Osteoblast (primary cell): ENCODE measurements at regions not wholly inside any gene's neighbourhood (a gene's known extent, or its start where the extent isn't known, plus 50 kb on each side); places are given as distances from the start of the nearest gene placed in this dataset.
A peak's percentile ranks its signal among the peaks of the same experiment; 100 is the strongest.

ENCODE experiments used
- DNase-seq: peaks from one replicate; pipeline ENCODE4 v3.0.0; 2011; ENCODE audit warnings: low spot score, mixed read lengths; ENCODE audit not compliant: insufficient read length; ENCODE audit errors: missing footprints
- H2AFZ ChIP-seq: 2 replicates; pipeline ENCODE4 v1.6.0; 2011; ENCODE audit warnings: mild to moderate bottlenecking, low read length
- H3K27ac ChIP-seq: 2 replicates; pipeline ENCODE4 v1.5.1; 2011; ENCODE audit warnings: mild to moderate bottlenecking, low read depth, low read length, moderate library complexity
- H3K27me3 ChIP-seq: 2 replicates; pipeline ENCODE4 v1.6.0; 2012; ENCODE audit warnings: mild to moderate bottlenecking, control low read depth, inconsistent platforms, low read length, moderate library complexity; ENCODE audit not compliant: insufficient read depth
- H3K36me3 ChIP-seq: 2 replicates; pipeline ENCODE4 v1.5.1; 2011; ENCODE audit warnings: mild to moderate bottlenecking, low read length, control low read depth, moderate library complexity; ENCODE audit not compliant: insufficient read depth
- H3K4me1 ChIP-seq: 2 replicates; pipeline ENCODE4 v1.5.1; 2011; ENCODE audit warnings: mild to moderate bottlenecking, low read length, control low read depth, moderate library complexity; ENCODE audit not compliant: insufficient read depth
- H3K4me2 ChIP-seq: 2 replicates; pipeline ENCODE4 v1.6.0; 2011; ENCODE audit warnings: mild to moderate bottlenecking, low read length; ENCODE audit not compliant: insufficient read depth
- H3K4me3 ChIP-seq: fragments of 200-600 bp; sonication (generic); 3 replicates; pipeline ENCODE4 v1.5.1; 2012; ENCODE audit warnings: mild to moderate bottlenecking, low read length, inconsistent platforms; ENCODE audit not compliant: insufficient read depth
- H3K79me2 ChIP-seq: 2 replicates; pipeline ENCODE4 v1.6.0; 2012; ENCODE audit warnings: mild to moderate bottlenecking, low read length, control low read depth, inconsistent platforms; ENCODE audit not compliant: insufficient read depth
- H3K9me3 ChIP-seq: 2 replicates; pipeline ENCODE4 v1.5.1; 2011; ENCODE audit warnings: low read depth, low read length, control low read depth
- H4K20me1 ChIP-seq: 2 replicates; pipeline ENCODE4 v1.6.0; 2012; ENCODE audit warnings: mild to moderate bottlenecking, low read length, control low read depth; ENCODE audit not compliant: insufficient read depth
- TF ChIP-seq, protein P1 (sequence below): IDR thresholded peaks from 2 replicates; pipeline ENCODE4 v1.5.1; 2011; ENCODE audit warnings: mild to moderate bottlenecking, low read depth, low read length, moderate library complexity; ENCODE audit errors: extremely low read depth

GRCh38 chr4:137249112-137249511 is 283.2 kb downstream of the PCDH18 start:
- Histone ChIP-seq H3K4me1 (peaks cover 9% of the 10 kb centered on the region), H4K20me1 (no peaks in the 10 kb centered on the region), H3K27me3 (no peaks in the 10 kb centered on the region), H3K4me2 (no peak overlapping the region), H3K4me3 (no peak overlapping the region), H3K9me3 (peaks cover 5% of the 10 kb centered on the region), H3K79me2 (no peaks in the 10 kb centered on the region), H3K27ac (no peak overlapping the region), H2AFZ (peak overlapping the region; percentile 39), H3K36me3 (no peaks in the 10 kb centered on the region)
- no peak for DNase-seq
- TF ChIP-seq, protein P1, sequence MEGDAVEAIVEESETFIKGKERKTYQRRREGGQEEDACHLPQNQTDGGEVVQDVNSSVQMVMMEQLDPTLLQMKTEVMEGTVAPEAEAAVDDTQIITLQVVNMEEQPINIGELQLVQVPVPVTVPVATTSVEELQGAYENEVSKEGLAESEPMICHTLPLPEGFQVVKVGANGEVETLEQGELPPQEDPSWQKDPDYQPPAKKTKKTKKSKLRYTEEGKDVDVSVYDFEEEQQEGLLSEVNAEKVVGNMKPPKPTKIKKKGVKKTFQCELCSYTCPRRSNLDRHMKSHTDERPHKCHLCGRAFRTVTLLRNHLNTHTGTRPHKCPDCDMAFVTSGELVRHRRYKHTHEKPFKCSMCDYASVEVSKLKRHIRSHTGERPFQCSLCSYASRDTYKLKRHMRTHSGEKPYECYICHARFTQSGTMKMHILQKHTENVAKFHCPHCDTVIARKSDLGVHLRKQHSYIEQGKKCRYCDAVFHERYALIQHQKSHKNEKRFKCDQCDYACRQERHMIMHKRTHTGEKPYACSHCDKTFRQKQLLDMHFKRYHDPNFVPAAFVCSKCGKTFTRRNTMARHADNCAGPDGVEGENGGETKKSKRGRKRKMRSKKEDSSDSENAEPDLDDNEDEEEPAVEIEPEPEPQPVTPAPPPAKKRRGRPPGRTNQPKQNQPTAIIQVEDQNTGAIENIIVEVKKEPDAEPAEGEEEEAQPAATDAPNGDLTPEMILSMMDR: no peak

DNA sequence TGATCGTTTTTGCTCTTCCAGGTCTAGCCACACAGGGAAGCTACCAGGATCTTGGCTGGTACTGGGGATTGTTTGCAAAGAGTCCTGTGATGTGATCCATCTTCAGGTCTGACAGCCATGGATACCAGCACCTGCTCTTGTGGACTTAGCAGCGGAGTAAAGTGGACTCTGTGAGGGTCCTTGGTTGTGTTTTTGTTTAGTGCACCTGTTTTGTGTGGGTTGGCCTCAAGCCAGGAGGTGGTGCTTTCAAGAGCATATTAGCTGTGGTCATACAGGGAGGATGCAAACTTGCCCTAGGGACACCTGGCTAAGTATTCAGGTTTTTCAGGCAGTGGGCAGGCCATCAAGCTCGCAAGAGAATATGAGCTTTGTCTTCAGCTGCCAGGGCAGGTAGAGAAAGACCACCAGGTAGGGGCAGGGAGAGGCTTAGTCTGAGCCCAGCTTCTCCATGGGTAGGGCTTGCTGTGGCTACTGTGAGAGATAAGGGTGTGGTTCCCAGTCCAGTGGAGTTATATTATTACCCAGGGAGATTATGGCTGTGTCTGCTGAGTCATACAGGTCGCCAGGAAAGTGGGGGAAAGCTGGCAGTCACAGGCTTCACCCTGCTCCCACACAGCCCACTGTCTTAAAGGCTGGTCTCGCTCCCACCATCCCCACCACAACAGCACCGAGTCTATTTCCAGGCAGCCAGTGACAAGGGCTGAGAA is 293.7 kb downstream of the PCDH18 start:
- Histone ChIP-seq H2AFZ (no peak overlapping the region), H3K4me1 (no peaks in the 10 kb centered on the region), H3K4me2 (no peak overlapping the region), H3K27ac (no peak overlapping the region), H3K4me3 (no peak overlapping the region), H3K27me3 (no peaks in the 10 kb centered on the region), H3K79me2 (no peaks in the 10 kb centered on the region), H4K20me1 (no peaks in the 10 kb centered on the region), H3K9me3 (no peaks in the 10 kb centered on the region), H3K36me3 (no peaks in the 10 kb centered on the region)
- TF ChIP-seq, protein P1: no peak
- no peak for DNase-seq

- TF ChIP-seq, protein P1: peak; percentile 38
- no peaks in the 10 kb centered on the region for H3K79me2 ChIP-seq
- no peak overlapping the region for H3K27ac ChIP-seq
- no peaks in the 10 kb centered on the region for H3K9me3 ChIP-seq
- no peaks in the 10 kb centered on the region for H3K27me3 ChIP-seq
- no peak overlapping the region for H3K4me2 ChIP-seq
- H2AFZ ChIP-seq: no peak overlapping the region
- no peak for DNase-seq
- no peaks in the 10 kb centered on the region for H3K36me3 ChIP-seq
- H4K20me1 ChIP-seq: no peaks in the 10 kb centered on the region
- H3K4me3 ChIP-seq: no peak overlapping the region
- H3K4me1 ChIP-seq: peaks cover 7% of the 10 kb centered on the region
Measured at GRCh38 chr4:137226900-137227299, 305.4 kb downstream of the PCDH18 start.

DNA sequence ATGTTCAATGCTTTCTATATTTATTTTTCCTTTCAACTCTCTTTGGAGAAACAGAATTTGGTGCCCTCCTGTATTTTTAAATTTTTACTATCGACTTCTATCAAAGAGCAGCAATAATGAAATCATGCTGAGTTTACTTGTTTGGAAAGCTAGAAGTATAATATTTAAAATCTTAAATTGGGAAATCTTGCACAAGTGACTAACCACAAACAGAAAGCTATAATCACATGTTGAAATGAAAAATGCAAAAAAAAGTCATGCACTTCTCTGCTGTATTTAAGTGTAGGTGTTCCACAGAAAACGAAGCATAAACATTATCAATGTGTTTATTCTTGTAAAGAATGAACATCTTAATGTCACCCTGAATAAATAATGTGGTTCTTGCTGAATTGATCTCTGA is 306.1 kb downstream of the PCDH18 start:
- Histone ChIP-seq H3K36me3 (no peaks in the 10 kb centered on the region), H3K79me2 (no peaks in the 10 kb centered on the region), H2AFZ (peak overlapping the region; percentile 32), H3K9me3 (no peaks in the 10 kb centered on the region), H3K4me2 (no peak overlapping the region), H3K27ac (no peak overlapping the region), H4K20me1 (no peaks in the 10 kb centered on the region), H3K27me3 (no peaks in the 10 kb centered on the region), H3K4me1 (peaks cover 5% of the 10 kb centered on the region), H3K4me3 (no peak overlapping the region)
- TF ChIP-seq, protein P1: no peak
- DNase-seq: no peak
